DND-41 (cell line): ENCODE measurements at regions not wholly inside any gene's neighbourhood (a gene's known extent, or its start where the extent isn't known, plus 50 kb on each side); places are given as distances from the start of the nearest gene placed in this dataset.

ENCODE experiments used
- ATAC-seq: fragments of 200-7000 bp; cut with Tn5 transposase; 3 replicates; pipeline ENCODE4 v1.9.1; 2021; ENCODE audit warnings: low read depth; ENCODE audit not compliant: insufficient read depth
- DNase-seq: peaks from one replicate; pipeline ENCODE4 v3.0.0-alpha.2; 2020
- H2AFZ ChIP-seq: 2 replicates; pipeline ENCODE4 v1.6.0; 2012; ENCODE audit warnings: low read depth, low read length
- H3K27ac ChIP-seq: 2 replicates; pipeline ENCODE4 v1.5.1; 2012; ENCODE audit warnings: low read length, inconsistent platforms
- H3K27me3 ChIP-seq: fragments of 200-600 bp; sonication (generic); 2 replicates; pipeline ENCODE4 v1.6.0; 2012; ENCODE audit warnings: low read length, mild to moderate bottlenecking, inconsistent platforms; ENCODE audit not compliant: insufficient read depth, poor library complexity
- H3K36me3 ChIP-seq: 2 replicates; pipeline ENCODE4 v1.5.1; 2012; ENCODE audit warnings: low read length, inconsistent platforms; ENCODE audit not compliant: insufficient read depth
- H3K4me1 ChIP-seq: 2 replicates; pipeline ENCODE4 v1.5.1; 2012; ENCODE audit warnings: mild to moderate bottlenecking, low read length; ENCODE audit not compliant: insufficient read depth
- H3K4me2 ChIP-seq: 2 replicates; pipeline ENCODE4 v1.6.0; 2012; ENCODE audit warnings: mild to moderate bottlenecking, moderate library complexity, low read length, inconsistent platforms; ENCODE audit not compliant: insufficient read depth
- H3K4me3 ChIP-seq, 2 experiments: fragments of 200-600 bp in 1 of 2; shearing (Covaris generic) in 1 of 2; 2 replicates each; pipeline ENCODE4 v1.5.1; 2012 to 2016; ENCODE audit warnings: inconsistent platforms in 2 of 2, low read length in 2 of 2, mild to moderate bottlenecking in 2 of 2, low read depth in 1 of 2, moderate library complexity in 1 of 2
- H3K79me2 ChIP-seq: 2 replicates; pipeline ENCODE4 v1.6.0; 2012; ENCODE audit warnings: low read length, inconsistent platforms; ENCODE audit not compliant: insufficient read depth
- H3K9ac ChIP-seq: 2 replicates; pipeline ENCODE4 v1.6.0; 2012; ENCODE audit warnings: low read depth, mild to moderate bottlenecking, inconsistent platforms, low read length, moderate library complexity
- H3K9me3 ChIP-seq: 2 replicates; pipeline ENCODE4 v1.5.1; 2012; ENCODE audit warnings: low read length, moderate library complexity, mild to moderate bottlenecking, inconsistent platforms; ENCODE audit not compliant: insufficient read depth, severe bottlenecking
- H4K20me1 ChIP-seq: 2 replicates; pipeline ENCODE4 v1.6.0; 2012; ENCODE audit warnings: low read length; ENCODE audit not compliant: insufficient read depth
- CTCF ChIP-seq: IDR thresholded peaks from 2 replicates; pipeline ENCODE4 v1.5.1; 2012; ENCODE audit warnings: borderline replicate concordance, low read length, moderate library complexity, mild to moderate bottlenecking; ENCODE audit not compliant: poor library complexity, severe bottlenecking; ENCODE audit errors: extremely low read depth
- EZH2 ChIP-seq: IDR thresholded peaks from 3 replicates; pipeline ENCODE4 v1.6.1; 2012; ENCODE audit warnings: borderline replicate concordance, low read depth, mild to moderate bottlenecking, moderate library complexity, low read length, inconsistent platforms; ENCODE audit not compliant: severe bottlenecking

DNA sequence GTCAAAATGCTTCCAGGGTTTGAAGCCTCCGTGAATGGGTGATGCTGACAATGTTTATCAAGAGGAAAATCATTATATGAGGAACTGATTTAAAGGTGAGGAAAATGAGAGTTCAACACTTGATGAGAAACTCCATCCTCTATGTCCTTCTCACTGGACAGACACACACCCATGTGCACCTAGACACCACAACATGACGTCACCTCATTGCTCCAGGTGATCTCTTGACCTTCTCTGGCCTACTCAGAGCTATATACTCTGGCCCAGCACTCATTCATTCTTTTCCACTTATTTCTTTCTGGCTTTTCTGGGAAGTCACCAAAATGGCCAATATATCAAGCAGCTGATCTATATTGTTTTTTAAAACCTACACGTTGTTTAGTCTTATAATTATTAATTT, 778.7 kb upstream of the PCDH20 start:
- H3K79me2 ChIP-seq: no peaks in the 10 kb centered on the region
- H3K9ac ChIP-seq: no peak overlapping the region
- H3K36me3 ChIP-seq: no peaks in the 10 kb centered on the region
- no peaks in the 10 kb centered on the region for H3K4me1 ChIP-seq
- no peak overlapping the region for H3K4me2 ChIP-seq
- no peak for TF ChIP-seq CTCF
- no peak for TF ChIP-seq EZH2
- H3K27me3 ChIP-seq: no peaks in the 10 kb centered on the region
- H4K20me1 ChIP-seq: no peaks in the 10 kb centered on the region
- H3K4me3 ChIP-seq: no peak overlapping the region
- DNase-seq: no peak
- no peak overlapping the region for H3K27ac ChIP-seq
- ATAC-seq: no peak
- H2AFZ ChIP-seq: no peak overlapping the region
- no peaks in the 10 kb centered on the region for H3K9me3 ChIP-seq

DNA sequence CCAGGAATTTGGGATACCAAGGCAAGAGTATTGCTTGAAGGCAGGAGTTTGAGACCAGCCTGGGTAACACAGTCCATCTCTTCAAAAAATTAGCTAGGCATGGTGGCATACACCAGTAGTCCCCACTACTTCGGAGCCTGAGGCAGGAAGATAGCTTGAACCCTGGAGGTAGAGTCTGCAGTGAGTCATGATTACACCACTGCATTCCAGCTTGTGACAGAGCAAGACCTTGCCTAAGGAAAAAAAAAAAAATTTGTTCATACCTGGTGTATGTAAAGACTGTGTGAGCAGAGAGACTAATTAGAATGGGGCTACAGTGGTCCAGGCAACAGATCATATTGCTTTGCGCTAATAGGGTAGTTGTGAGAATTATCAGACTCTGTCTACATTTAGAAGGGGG, 778.3 kb upstream of the PCDH20 start:
- Histone ChIP-seq H3K4me2 (no peak overlapping the region), H3K27me3 (no peaks in the 10 kb centered on the region), H3K9ac (no peak overlapping the region), H4K20me1 (no peaks in the 10 kb centered on the region), H3K9me3 (no peaks in the 10 kb centered on the region), H3K27ac (no peak overlapping the region), H2AFZ (no peak overlapping the region), H3K36me3 (no peaks in the 10 kb centered on the region), H3K79me2 (no peaks in the 10 kb centered on the region), H3K4me3 (no peak overlapping the region), H3K4me1 (no peaks in the 10 kb centered on the region)
- DNase-seq: no peak
- no peak for TF ChIP-seq EZH2
- TF ChIP-seq CTCF: no peak
- ATAC-seq: no peak

DNA sequence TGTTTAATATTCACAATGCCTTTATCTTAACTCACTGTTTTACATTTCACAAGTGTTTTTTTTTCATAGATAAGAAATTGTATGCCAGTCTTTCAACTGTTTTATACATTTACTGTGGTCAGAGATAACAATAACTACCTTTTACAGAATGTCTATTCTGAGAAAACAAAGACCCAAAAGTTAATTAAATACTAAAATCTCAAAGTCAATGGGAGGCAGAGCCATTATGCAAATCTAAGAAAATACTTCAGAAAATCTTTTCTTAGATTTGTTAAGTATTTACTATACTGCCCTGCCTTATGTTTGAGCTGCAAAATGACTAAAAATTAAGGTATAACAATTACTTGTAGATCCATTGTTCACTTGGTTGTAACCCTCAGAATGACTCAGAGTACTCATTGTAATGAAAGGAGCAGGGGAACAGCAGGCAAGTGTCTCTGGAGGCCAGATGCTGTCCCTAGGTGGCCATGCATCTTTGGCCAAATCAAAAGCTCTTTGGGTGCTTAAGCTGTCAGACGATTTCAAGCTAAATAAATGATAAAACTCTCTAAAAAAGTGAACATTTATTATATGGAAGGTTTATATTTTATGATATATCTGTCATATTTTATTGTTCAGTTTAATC, 770.1 kb upstream of the PCDH20 start:
- no peaks in the 10 kb centered on the region for H3K27me3 ChIP-seq
- ATAC-seq (no peak), DNase-seq (no peak)
- H3K4me3 ChIP-seq: no peak overlapping the region
- H2AFZ ChIP-seq: no peak overlapping the region
- H4K20me1 ChIP-seq: no peaks in the 10 kb centered on the region
- no peak overlapping the region for H3K27ac ChIP-seq
- H3K79me2 ChIP-seq: no peaks in the 10 kb centered on the region
- H3K9ac ChIP-seq: no peak overlapping the region
- no peak overlapping the region for H3K4me2 ChIP-seq
- no peaks in the 10 kb centered on the region for H3K4me1 ChIP-seq
- no peak for TF ChIP-seq CTCF
- no peaks in the 10 kb centered on the region for H3K9me3 ChIP-seq
- no peaks in the 10 kb centered on the region for H3K36me3 ChIP-seq

GRCh38 chr13:62176051-62176450, 760.4 kb upstream of the PCDH20 start:
- H3K9ac ChIP-seq: no peak overlapping the region
- no peak overlapping the region for H3K4me3 ChIP-seq
- H3K4me1 ChIP-seq: no peaks in the 10 kb centered on the region
- no peaks in the 10 kb centered on the region for H3K9me3 ChIP-seq
- H3K36me3 ChIP-seq: no peaks in the 10 kb centered on the region
- no peaks in the 10 kb centered on the region for H3K79me2 ChIP-seq
- H2AFZ ChIP-seq: no peak overlapping the region
- DNase-seq (no peak), ATAC-seq (no peak)
- H3K4me2 ChIP-seq: no peak overlapping the region
- no peak for TF ChIP-seq CTCF
- H3K27ac ChIP-seq: no peak overlapping the region
- no peaks in the 10 kb centered on the region for H4K20me1 ChIP-seq
- H3K27me3 ChIP-seq: no peaks in the 10 kb centered on the region
